ENCODE measurements at regions not wholly inside any gene's neighbourhood (a gene's known extent, or its start where the extent isn't known, plus 50 kb on each side); places are given as distances from the start of the nearest gene placed in this dataset.

DNA sequence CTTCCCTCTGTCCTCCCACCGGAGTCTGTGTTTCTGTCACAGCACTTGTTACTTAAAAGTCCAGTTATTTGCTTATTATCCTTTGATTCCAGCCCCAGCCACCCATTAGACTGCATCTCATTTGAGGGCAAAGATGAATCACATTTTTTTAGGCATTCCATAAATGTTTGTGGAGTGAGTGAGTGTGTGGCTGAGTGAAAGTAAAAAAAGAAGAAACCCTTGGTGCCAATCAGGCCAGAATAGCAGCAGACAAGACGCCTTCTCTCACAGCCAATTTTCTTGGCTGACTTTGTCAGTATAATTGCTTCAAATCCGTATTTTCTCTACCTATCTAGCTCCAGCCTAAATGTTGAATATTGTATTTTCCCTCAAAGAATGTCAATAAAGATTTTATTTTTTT, 613.0 kb upstream of the WWC1 start:
- no peak for TF ChIP-seq CTCF (conservative IDR thresholded peaks at IDR 0.05; ENCODE audit: control insufficient read depth, insufficient read depth, low read depth, low read length)
- H3K4me3 ChIP-seq (ENCODE audit: control insufficient read depth, low read depth, low read length), result no peak overlapping the region
- no peak for DNase-seq (ENCODE audit: low read depth)

DNA sequence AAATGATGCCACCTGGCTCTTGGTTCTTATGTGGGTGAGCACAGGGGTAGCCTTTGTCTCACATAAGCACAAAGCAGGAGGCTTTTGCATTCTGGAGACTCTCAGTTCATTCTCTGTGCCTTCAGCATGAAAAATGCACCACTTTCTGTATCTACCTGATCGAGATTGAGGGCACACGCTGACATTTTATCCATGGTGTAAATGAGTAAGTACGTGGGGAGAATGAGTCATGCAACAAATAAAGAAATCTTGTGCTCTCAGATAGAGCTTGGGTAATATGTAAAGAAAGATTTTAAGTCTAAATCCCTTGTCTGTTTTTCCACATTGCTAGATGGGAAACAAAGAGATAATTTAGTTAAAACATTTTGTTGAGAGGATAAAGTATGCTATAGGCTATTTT, 607.2 kb upstream of the WWC1 start:
- TF ChIP-seq CTCF (conservative IDR thresholded peaks at IDR 0.05; ENCODE audit: control insufficient read depth, insufficient read depth, low read depth, low read length), result no peak
- H3K4me3 ChIP-seq (ENCODE audit: control insufficient read depth, low read depth, low read length), result no peak overlapping the region
- peak; percentile 37 for DNase-seq (ENCODE audit: low read depth)

GRCh38 chr5:167688341-167689130, 602.9 kb upstream of the WWC1 start:
- no peak overlapping the region for H3K4me3 ChIP-seq (ENCODE audit: control insufficient read depth, low read depth, low read length)
- TF ChIP-seq CTCF (conservative IDR thresholded peaks at IDR 0.05; ENCODE audit: control insufficient read depth, insufficient read depth, low read depth, low read length), result no peak
- peak; percentile 64 for DNase-seq (ENCODE audit: low read depth)

DNA sequence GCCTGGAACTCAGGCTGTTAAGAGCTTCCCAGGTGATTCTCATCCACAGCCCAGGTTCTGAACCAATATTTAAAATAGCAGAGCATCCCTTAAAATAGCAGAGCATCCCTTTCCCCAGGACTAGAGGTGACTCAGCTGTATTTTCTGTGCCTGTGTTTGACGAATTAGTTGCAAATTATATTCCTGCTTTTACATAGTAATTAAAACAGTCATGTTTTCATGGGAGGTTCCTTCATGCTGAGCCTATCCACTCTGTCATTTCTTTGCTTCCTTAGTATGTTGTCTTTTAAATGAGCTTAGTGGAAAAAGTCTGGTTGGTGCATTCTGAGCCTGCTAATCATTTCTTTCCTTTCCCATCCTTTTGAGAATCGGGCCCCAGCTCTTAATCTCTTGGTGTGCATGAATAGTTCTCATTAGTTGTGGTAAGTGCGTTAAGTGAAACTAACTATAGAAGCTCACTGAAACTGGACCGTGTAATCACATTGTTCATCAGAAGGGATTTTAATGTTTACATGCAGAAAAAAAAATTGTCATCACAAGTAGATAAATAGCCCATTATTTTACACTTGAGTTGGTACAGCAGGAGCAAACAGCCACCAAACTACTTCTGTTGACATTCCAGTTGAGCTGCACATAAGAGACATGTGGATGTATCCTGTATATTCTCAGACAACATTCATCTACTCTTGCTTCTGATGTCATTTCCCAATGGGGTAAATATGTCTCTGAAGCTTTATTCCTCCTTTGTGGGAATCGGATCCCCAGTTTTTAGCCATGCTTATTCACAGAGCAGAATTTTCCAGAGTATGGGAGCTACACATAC, 596.9 kb upstream of the WWC1 start:
- H3K4me3 ChIP-seq (ENCODE audit: control insufficient read depth, low read depth, low read length), result no peak overlapping the region
- no peak for TF ChIP-seq CTCF (conservative IDR thresholded peaks at IDR 0.05; ENCODE audit: control insufficient read depth, insufficient read depth, low read depth, low read length)
- no peak for DNase-seq (ENCODE audit: low read depth)

GRCh38 chr5:167696558-167697314, 594.7 kb upstream of the WWC1 start:
- DNase-seq (ENCODE audit: low read depth), result no peak
- H3K4me3 ChIP-seq (ENCODE audit: control insufficient read depth, low read depth, low read length), result no peak overlapping the region
- no peak for TF ChIP-seq CTCF (conservative IDR thresholded peaks at IDR 0.05; ENCODE audit: control insufficient read depth, insufficient read depth, low read depth, low read length)

GRCh38 chr5:167699432-167699831, 592.0 kb upstream of the WWC1 start:
- TF ChIP-seq CTCF (conservative IDR thresholded peaks at IDR 0.05; ENCODE audit: control insufficient read depth, insufficient read depth, low read depth, low read length), result no peak
- peak; percentile 98 for DNase-seq (ENCODE audit: low read depth)
- H3K4me3 ChIP-seq (ENCODE audit: control insufficient read depth, low read depth, low read length), result no peak overlapping the region
